ENCODE measurements at regions not wholly inside any gene's neighbourhood (a gene's known extent, or its start where the extent isn't known, plus 50 kb on each side); places are given as distances from the start of the nearest gene placed in this dataset.

DNA sequence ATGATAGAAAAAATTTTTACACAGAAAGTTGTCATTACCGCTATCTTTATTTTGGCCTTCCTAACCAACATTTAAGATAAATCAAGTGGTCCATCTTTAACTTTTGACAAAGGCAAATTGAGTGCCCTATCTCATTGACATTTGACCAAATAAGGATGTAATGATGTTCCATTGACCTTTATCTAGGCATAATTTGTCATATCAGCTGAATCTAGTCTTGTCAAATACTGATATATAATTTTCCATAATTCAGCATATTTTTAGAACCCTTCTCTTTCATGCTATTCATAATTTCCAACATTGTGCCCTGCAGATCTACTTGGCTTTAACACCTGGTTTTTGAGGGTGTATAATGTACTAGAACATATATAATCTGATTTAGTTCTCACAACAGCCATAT, 63.8 kb downstream of the XCL1 start:
- DNase-seq (ENCODE audit: low read depth): no peak
- TF ChIP-seq, protein P1, sequence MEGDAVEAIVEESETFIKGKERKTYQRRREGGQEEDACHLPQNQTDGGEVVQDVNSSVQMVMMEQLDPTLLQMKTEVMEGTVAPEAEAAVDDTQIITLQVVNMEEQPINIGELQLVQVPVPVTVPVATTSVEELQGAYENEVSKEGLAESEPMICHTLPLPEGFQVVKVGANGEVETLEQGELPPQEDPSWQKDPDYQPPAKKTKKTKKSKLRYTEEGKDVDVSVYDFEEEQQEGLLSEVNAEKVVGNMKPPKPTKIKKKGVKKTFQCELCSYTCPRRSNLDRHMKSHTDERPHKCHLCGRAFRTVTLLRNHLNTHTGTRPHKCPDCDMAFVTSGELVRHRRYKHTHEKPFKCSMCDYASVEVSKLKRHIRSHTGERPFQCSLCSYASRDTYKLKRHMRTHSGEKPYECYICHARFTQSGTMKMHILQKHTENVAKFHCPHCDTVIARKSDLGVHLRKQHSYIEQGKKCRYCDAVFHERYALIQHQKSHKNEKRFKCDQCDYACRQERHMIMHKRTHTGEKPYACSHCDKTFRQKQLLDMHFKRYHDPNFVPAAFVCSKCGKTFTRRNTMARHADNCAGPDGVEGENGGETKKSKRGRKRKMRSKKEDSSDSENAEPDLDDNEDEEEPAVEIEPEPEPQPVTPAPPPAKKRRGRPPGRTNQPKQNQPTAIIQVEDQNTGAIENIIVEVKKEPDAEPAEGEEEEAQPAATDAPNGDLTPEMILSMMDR (IDR thresholded peaks at IDR 0.05; ENCODE audit: low read depth, low read length, missing control alignments): no peak
- no peak overlapping the region for H3K4me3 ChIP-seq (ENCODE audit: low read depth, low read length)

DNA sequence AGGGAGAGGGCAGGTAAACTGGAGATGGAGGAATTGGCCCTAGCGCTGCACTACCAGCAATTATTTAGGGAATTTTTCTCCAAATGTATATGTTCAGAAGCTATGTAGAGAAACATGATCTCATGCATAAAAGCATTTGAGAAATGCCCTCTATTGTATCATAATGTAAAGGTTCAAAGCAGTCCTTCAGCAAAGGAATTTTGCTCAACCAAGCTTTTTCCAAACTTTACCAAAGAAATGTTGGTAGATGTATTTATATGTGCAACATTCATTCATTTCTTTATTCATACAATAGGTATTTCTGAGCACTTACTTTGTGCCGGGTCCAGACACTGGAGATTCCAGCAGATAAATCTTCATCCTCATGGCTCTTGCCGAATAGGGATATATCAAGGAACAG, 64.4 kb downstream of the XCL1 start:
- no peak for DNase-seq (ENCODE audit: low read depth)

DNA sequence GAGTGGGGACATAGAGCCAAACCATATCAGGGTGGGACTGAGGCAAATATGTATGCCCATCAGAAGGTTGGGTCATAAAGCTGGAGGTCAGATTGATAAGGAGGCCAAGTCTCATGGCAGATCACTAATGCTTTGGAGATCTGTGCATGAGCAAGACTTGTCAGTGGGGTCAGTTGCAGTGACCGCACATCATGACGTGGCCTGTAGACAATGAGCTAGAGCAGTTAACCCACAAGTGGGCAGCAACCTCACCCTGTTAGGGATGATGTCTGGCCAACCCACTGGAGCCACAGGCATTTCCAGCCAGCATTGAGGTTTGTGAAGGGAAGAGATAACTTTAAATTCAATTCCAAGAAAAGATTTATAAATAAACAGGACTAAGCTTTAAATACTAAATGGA, 66.7 kb downstream of the XCL1 start:
- DNase-seq (ENCODE audit: low read depth): no peak
- no peak overlapping the region for H3K4me3 ChIP-seq (ENCODE audit: low read depth, low read length)
- TF ChIP-seq, protein P1 (IDR thresholded peaks at IDR 0.05; ENCODE audit: low read depth, low read length, missing control alignments): no peak

More for the DNA sequence above, 64.4 kb downstream of the XCL1 start:
- no peak overlapping the region for H3K4me3 ChIP-seq (ENCODE audit: low read depth, low read length)
- TF ChIP-seq, protein P1 (IDR thresholded peaks at IDR 0.05; ENCODE audit: low read depth, low read length, missing control alignments): no peak
